GM23338 (cell line): ENCODE measurements at regions not wholly inside any gene's neighbourhood (a gene's known extent, or its start where the extent isn't known, plus 50 kb on each side); places are given as distances from the start of the nearest gene placed in this dataset.

Experiments
- ATAC-seq: fragments of 200-7000 bp; cut with Tn5 transposase; 3 replicates; pipeline ENCODE4 v1.9.1; 2020
- DNase-seq: peaks from one replicate; pipeline ENCODE4 v3.0.0-alpha.2; 2015; ENCODE audit warnings: low spot score
- H2AFZ ChIP-seq: fragments of 200-600 bp; sonication (generic); 2 replicates; pipeline ENCODE4 v1.8.0; 2016; ENCODE audit warnings: antibody characterized with exemption, mild to moderate bottlenecking, moderate library complexity
- H3F3A ChIP-seq: fragments of 200-600 bp; sonication (generic); replicated peaks from 2 replicates; pipeline ENCODE4 v1.8.0; 2017; ENCODE audit warnings: antibody characterized with exemption, mixed run types, low read depth
- H3K27ac ChIP-seq: fragments of 200-600 bp; sonication (generic); 2 replicates; pipeline ENCODE4 v1.6.1; 2016; ENCODE audit warnings: low read depth
- H3K27me3 ChIP-seq: fragments of 200-600 bp; sonication (generic); 2 replicates; pipeline ENCODE4 v1.8.0; 2016; ENCODE audit warnings: mild to moderate bottlenecking, mixed run types, moderate library complexity; ENCODE audit not compliant: insufficient read depth
- H3K36me3 ChIP-seq: fragments of 200-600 bp; sonication (generic); 2 replicates; pipeline ENCODE4 v1.8.0; 2016; ENCODE audit warnings: mild to moderate bottlenecking; ENCODE audit not compliant: insufficient read depth
- H3K4me1 ChIP-seq: fragments of 200-600 bp; sonication (generic); 2 replicates; pipeline ENCODE4 v1.8.0; 2016; ENCODE audit warnings: mild to moderate bottlenecking, moderate library complexity; ENCODE audit not compliant: insufficient read depth
- H3K4me2 ChIP-seq: fragments of 200-600 bp; sonication (generic); 2 replicates; pipeline ENCODE4 v1.7.1; 2017; ENCODE audit warnings: mixed run types
- H3K4me3 ChIP-seq: fragments of 200-600 bp; sonication (generic); 2 replicates; pipeline ENCODE4 v1.6.1; 2016; ENCODE audit warnings: mixed run types
- H3K79me2 ChIP-seq: fragments of 200-600 bp; sonication (generic); replicated peaks from 2 replicates; pipeline ENCODE4 v1.8.0; 2017; ENCODE audit warnings: mild to moderate bottlenecking; ENCODE audit not compliant: insufficient read depth
- H3K9me2 ChIP-seq: fragments of 200-600 bp; sonication (generic); 2 replicates; pipeline ENCODE4 v1.8.0; 2017; ENCODE audit not compliant: insufficient read depth
- H4K20me1 ChIP-seq: fragments of 200-600 bp; sonication (generic); replicated peaks from 2 replicates; pipeline ENCODE4 v1.8.0; 2017; ENCODE audit warnings: mild to moderate bottlenecking; ENCODE audit not compliant: insufficient read depth
- H3K27ac Mint-ChIP-seq: 2 replicates; pipeline ENCODE4 v1.8.0; 2020; ENCODE audit warnings: inconsistent platforms, mild to moderate bottlenecking, moderate library complexity, mixed read lengths
- H3K27me3 Mint-ChIP-seq: 3 replicates; pipeline ENCODE4 v1.8.0; 2022; ENCODE audit warnings: low read depth, mild to moderate bottlenecking, moderate library complexity, mixed read lengths, inconsistent platforms; ENCODE audit not compliant: insufficient read depth, poor library complexity
- H3K36me3 Mint-ChIP-seq: 3 replicates; pipeline ENCODE4 v1.8.0; 2021; ENCODE audit warnings: low read depth, mild to moderate bottlenecking, inconsistent platforms, moderate library complexity, mixed read lengths
- H3K4me1 Mint-ChIP-seq: 3 replicates; pipeline ENCODE4 v1.8.0; 2020; ENCODE audit warnings: mild to moderate bottlenecking, inconsistent platforms, mixed read lengths
- H3K4me3 Mint-ChIP-seq: 3 replicates; pipeline ENCODE4 v1.8.0; 2021; ENCODE audit warnings: moderate library complexity, mild to moderate bottlenecking, inconsistent platforms, mixed read lengths
- H3K9me3 Mint-ChIP-seq: 3 replicates; pipeline ENCODE4 v1.8.0; 2020; ENCODE audit warnings: moderate library complexity, mild to moderate bottlenecking, inconsistent platforms, mixed read lengths
- CREB1 ChIP-seq: fragments of 250-450 bp; sonication (Bioruptor Pico); IDR thresholded peaks from 2 replicates; pipeline ENCODE4 v1.5.0; 2020; ENCODE audit warnings: low read depth, mild to moderate bottlenecking, moderate library complexity
- CTCF ChIP-seq, 2 experiments: fragments of 200-600 bp in 1 of 2; sonication (generic) in 1 of 2; conservative IDR thresholded peaks; 2 replicates each; pipeline versions ENCODE4 v1.5.1 to v1.6.1; 2016 to 2017; ENCODE audit warnings: antibody characterized with exemption in 2 of 2, low read depth in 2 of 2, mild to moderate bottlenecking in 2 of 2, moderate library complexity in 1 of 2
- ETS1 ChIP-seq: IDR thresholded peaks from 2 replicates; pipeline ENCODE4 v1.6.1; 2016; ENCODE audit warnings: antibody characterized with exemption
- EZH2 ChIP-seq: fragments of 200-600 bp; sonication (generic); IDR thresholded peaks from one replicate; pipeline ENCODE4 v1.8.0; 2017; ENCODE audit warnings: antibody characterized with exemption, mild to moderate bottlenecking, low read depth; ENCODE audit not compliant: unreplicated experiment
- EZH2phosphoT487 ChIP-seq: fragments of 200-600 bp; sonication (generic); IDR thresholded peaks from one replicate; pipeline ENCODE4 v1.8.1; 2018; ENCODE audit warnings: antibody characterized with exemption; ENCODE audit not compliant: unreplicated experiment
- JUNB ChIP-seq: IDR thresholded peaks from one replicate; pipeline ENCODE4 v1.6.1; 2016; ENCODE audit warnings: antibody characterized with exemption; ENCODE audit not compliant: unreplicated experiment
- NANOG ChIP-seq: IDR thresholded peaks from 2 replicates; pipeline ENCODE4 v1.6.1; 2016; ENCODE audit warnings: antibody characterized with exemption, borderline replicate concordance
- POLR2AphosphoS5 ChIP-seq: IDR thresholded peaks from 2 replicates; pipeline ENCODE4 v1.6.1; 2016; ENCODE audit warnings: antibody characterized with exemption, low read depth
- REST ChIP-seq: IDR thresholded peaks from one replicate; pipeline ENCODE4 v1.6.1; 2018; ENCODE audit warnings: antibody characterized with exemption; ENCODE audit not compliant: unreplicated experiment
- STAT1 ChIP-seq: IDR thresholded peaks from one replicate; pipeline ENCODE4 v1.6.1; 2016; ENCODE audit warnings: antibody characterized with exemption; ENCODE audit not compliant: unreplicated experiment
- ZNF114 ChIP-seq: fragments of 250-450 bp; sonication (Bioruptor Pico); IDR thresholded peaks from 2 replicates; pipeline ENCODE4 v1.5.0; 2020; ENCODE audit warnings: mild to moderate bottlenecking, moderate library complexity
- ZNF331 ChIP-seq: fragments of 250-450 bp; sonication (Bioruptor Pico); IDR thresholded peaks from 2 replicates; pipeline ENCODE4 v1.5.0; 2020; ENCODE audit warnings: low read depth, mild to moderate bottlenecking, moderate library complexity
- ZNF462 ChIP-seq: fragments of 250-450 bp; sonication (Bioruptor Pico); IDR thresholded peaks from 2 replicates; pipeline ENCODE4 v1.5.0; 2020; ENCODE audit warnings: mild to moderate bottlenecking, moderate library complexity

GRCh38 chr2:174694920-174695319 is 69.4 kb downstream of the CHRNA1 start:
- Mint-ChIP-seq H3K4me3 (no peak overlapping the region), H3K27me3 (peaks cover 4% of the 10 kb centered on the region), H3K36me3 (peaks cover 5% of the 10 kb centered on the region; the same call in 2 of the 3 replicates), H3K9me3 (peaks cover 15% of the 10 kb centered on the region), H3K27ac (no peak overlapping the region), H3K4me1 (peaks cover 14% of the 10 kb centered on the region)
- Histone ChIP-seq H3K27ac (no peak overlapping the region), H3K4me1 (peaks cover 3% of the 10 kb centered on the region; the same call in 1 of the 2 replicates), H3K36me3 (no peaks in the 10 kb centered on the region), H4K20me1 (no peaks in the 10 kb centered on the region), H3K4me2 (no peak overlapping the region), H3K4me3 (no peak overlapping the region), H3K27me3 (no peaks in the 10 kb centered on the region), H2AFZ (no peak overlapping the region), H3K79me2 (no peaks in the 10 kb centered on the region), H3K9me2 (no peaks in the 10 kb centered on the region; the same call in 1 of the 2 replicates), H3F3A (no peaks in the 10 kb centered on the region)
- DNase-seq (no peak), ATAC-seq (no peak)
- TF ChIP-seq EZH2phosphoT487: no peak
- TF ChIP-seq ZNF462 (CRISPR knock-in tag): no peak
- no peak for TF ChIP-seq STAT1
- TF ChIP-seq ETS1: no peak
- no peak for TF ChIP-seq JUNB
- no peak for TF ChIP-seq NANOG
- TF ChIP-seq POLR2AphosphoS5: no peak
- no peak for TF ChIP-seq REST
- no peak for TF ChIP-seq CTCF (conservative IDR thresholded peaks at IDR 0.05; ENCODE audit: low read depth in 2 of 2)
- TF ChIP-seq EZH2: no peak
- TF ChIP-seq ZNF114 (CRISPR knock-in tag): no peak
- TF ChIP-seq ZNF331 (CRISPR knock-in tag): no peak
- TF ChIP-seq CREB1 (CRISPR knock-in tag): no peak
